A673 (cell line): ENCODE measurements at regions not wholly inside any gene's neighbourhood (a gene's known extent, or its start where the extent isn't known, plus 50 kb on each side); places are given as distances from the start of the nearest gene placed in this dataset.

ENCODE experiments used
- CTCF ChIP-seq: fragments of 300-800, 200-600 bp; sonication (generic); conservative IDR thresholded peaks from 2 replicates; pipeline ENCODE4 v1.5.1; 2017; ENCODE audit warnings: low read depth, mild to moderate bottlenecking, antibody characterized with exemption, low read length, moderate library complexity, mixed read lengths
- EZH2 ChIP-seq: fragments of 200-600 bp; sonication (generic); IDR thresholded peaks from 2 replicates; pipeline ENCODE4 v1.6.1; 2017; ENCODE audit warnings: borderline replicate concordance, low read depth, mild to moderate bottlenecking, mixed read lengths, antibody characterized with exemption, low read length; ENCODE audit not compliant: poor library complexity, severe bottlenecking

- no peak for TF ChIP-seq CTCF
- TF ChIP-seq EZH2, result no peak
Observed at GRCh38 chr5:165527577-165527976, 2022.2 kb downstream of the MAT2B start.
